Small intestine (tissue), 7 donors: ENCODE measurements at regions not wholly inside any gene's neighbourhood (a gene's known extent, or its start where the extent isn't known, plus 50 kb on each side); places are given as distances from the start of the nearest gene placed in this dataset.
"Not testable (repeated sequence)": the region's sequence is repeated elsewhere in the genome, so short reads cannot be mapped to it uniquely, and the experiment has no call there.

Experiments
- DNase-seq, 2 donors: peaks; one replicate each; pipeline versions ENCODE4 v3.0.0 to v3.0.0-alpha.2; 2013
- FAIRE-seq: peaks from 2 replicates; lab custom pipeline; 2012; peaks lifted over from hg19 to GRCh38; lab: Jason Lieb, UNC
- H3K27ac ChIP-seq, 3 donors: one replicate each; pipeline ENCODE4 v1.5.1; 2013; ENCODE audit warnings: low read length in 2 of 3, mild to moderate bottlenecking in 2 of 3, control low read depth in 1 of 3, inconsistent platforms in 1 of 3, low read depth in 1 of 3, moderate library complexity in 1 of 3
- H3K27me3 ChIP-seq, 3 donors: one replicate each; pipeline ENCODE4 v1.6.1; 2013; ENCODE audit warnings: low read length in 3 of 3, inconsistent platforms in 1 of 3; ENCODE audit not compliant: control insufficient read depth in 3 of 3, insufficient read depth in 3 of 3
- H3K36me3 ChIP-seq, 3 donors: one replicate each; pipeline ENCODE4 v1.6.1; 2013; ENCODE audit warnings: low read length in 3 of 3, inconsistent platforms in 1 of 3, low read depth in 1 of 3, mild to moderate bottlenecking in 1 of 3, moderate library complexity in 1 of 3; ENCODE audit not compliant: control insufficient read depth in 3 of 3, insufficient read depth in 2 of 3
- H3K4me1 ChIP-seq, 3 donors: one replicate each; pipeline ENCODE4 v1.6.1; 2013; ENCODE audit warnings: low read length in 2 of 3, inconsistent platforms in 1 of 3, low read depth in 1 of 3, mild to moderate bottlenecking in 1 of 3, moderate library complexity in 1 of 3; ENCODE audit not compliant: control insufficient read depth in 3 of 3, insufficient read depth in 2 of 3
- H3K4me3 ChIP-seq, 3 donors: one replicate each; pipeline ENCODE4 v1.5.1; 2013; ENCODE audit warnings: low read length in 3 of 3, control low read depth in 1 of 3, inconsistent platforms in 1 of 3, low read depth in 1 of 3, mild to moderate bottlenecking in 1 of 3, moderate library complexity in 1 of 3
- H3K9me3 ChIP-seq, 2 donors: one replicate each; pipeline ENCODE4 v1.6.1; 2013; ENCODE audit warnings: low read depth in 1 of 2, low read length in 1 of 2; ENCODE audit not compliant: control insufficient read depth in 2 of 2, insufficient read depth in 1 of 2
- WGBS, 3 donors: extraction: QIAGEN DNeasy Blood & Tissue Kit; methylation state at CpG; one replicate each; pipeline ENCODE4 v1.1.7; 2013; 5-methylcytosine and 5-hydroxymethylcytosine counted together
- donor health status: healthy with polysubstance abuse.
- donor health status: control.
- donor health status: control.
- donor health status: Bipolar disorder and iron deficiency.
- donor health status: healthy.

DNA sequence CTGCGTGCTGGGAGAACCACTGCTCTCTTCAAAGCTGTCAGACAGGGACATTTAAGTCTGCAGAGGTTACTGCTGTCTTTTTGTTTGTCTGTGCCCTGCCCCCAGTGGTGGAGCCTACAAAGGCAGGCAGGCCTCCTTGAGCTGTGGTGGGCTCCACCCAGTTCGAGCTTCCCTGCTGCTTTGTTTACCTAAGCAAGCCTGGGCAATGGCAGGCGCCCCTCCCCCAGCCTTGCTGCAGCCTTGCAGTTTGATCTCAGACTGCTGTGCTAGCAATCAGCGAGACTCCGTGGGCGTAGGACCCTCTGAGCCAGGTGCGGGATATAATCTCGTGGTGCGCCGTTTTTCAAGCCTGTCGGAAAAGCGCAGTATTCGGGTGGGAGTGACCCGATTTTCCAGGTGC lies 837.0 kb downstream of the EPHA3 start:
- 77 to 90% (median 82%) methylated on average over 6 to 14 of the region's 14 CpGs for WGBS, 3 donors

GRCh38 chr3:89946884-89947283 lies 839.5 kb downstream of the EPHA3 start:
- Histone ChIP-seq H3K9me3 (peaks cover 0 to 4% of the 10 kb centered on the region in 2 donors), H3K36me3 (no peaks in the 10 kb centered on the region), H3K27me3 (no peaks in the 10 kb centered on the region), H3K4me1 (peaks cover 0 to 5% (median 0%) of the 10 kb centered on the region in 3 donors), H3K4me3 (no peak overlapping the region), H3K27ac (no peak overlapping the region)
- DNase-seq (peak in 1 of 2 donors; percentile 87), FAIRE-seq (no peak)
- 8 to 49% (median 14%) methylated on average over 1 of the region's 1 CpG for WGBS, 3 donors

More for the DNA sequence above, 837.0 kb downstream of the EPHA3 start:
- not testable (repeated sequence) for H3K36me3 ChIP-seq, H3K4me3 ChIP-seq, H3K27me3 ChIP-seq, FAIRE-seq, DNase-seq, H3K4me1 ChIP-seq, H3K9me3 ChIP-seq, H3K27ac ChIP-seq

DNA sequence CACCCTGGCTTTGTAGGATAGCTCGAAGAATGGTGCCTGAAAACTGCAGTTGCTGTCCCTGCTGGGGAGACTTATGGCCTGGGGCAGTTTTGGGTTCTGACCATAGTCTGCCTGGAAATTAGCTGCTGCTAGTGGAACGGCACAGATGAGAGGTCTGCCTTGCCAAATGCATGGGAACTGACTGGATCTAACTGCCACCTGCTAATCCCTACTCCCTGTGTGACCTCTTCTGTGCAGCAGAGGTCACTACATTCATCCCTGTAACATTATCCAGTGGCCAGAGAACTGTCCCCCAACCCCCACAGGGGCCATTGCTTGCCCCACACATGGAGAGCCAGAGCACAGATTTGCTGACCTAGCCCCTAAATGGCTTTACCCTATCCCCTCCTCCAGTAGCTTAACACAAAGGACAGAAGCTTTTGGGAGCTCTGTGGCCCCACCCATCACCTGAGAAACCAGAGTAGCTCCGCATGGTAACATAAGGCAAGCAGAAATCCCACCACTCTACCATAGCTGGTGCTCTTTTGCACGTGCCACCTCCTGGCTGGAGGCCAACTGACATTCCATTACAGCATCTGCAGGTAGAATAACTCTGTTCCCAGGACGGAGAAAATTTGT lies 840.0 kb downstream of the EPHA3 start:
- H3K4me1 ChIP-seq = peaks cover 0 to 5% (median 0%) of the 10 kb centered on the region in 3 donors
- no peak overlapping the region for H3K4me3 ChIP-seq
- DNase-seq = peak in 1 of 2 donors; percentile 11
- no peaks in the 10 kb centered on the region for H3K36me3 ChIP-seq
- 46 to 74% (median 53%) methylated on average over 5 of the region's 5 CpGs for WGBS, 3 donors
- no peak for FAIRE-seq
- H3K9me3 ChIP-seq = peaks cover 0 to 4% of the 10 kb centered on the region in 2 donors
- H3K27ac ChIP-seq = no peak overlapping the region
- H3K27me3 ChIP-seq = no peaks in the 10 kb centered on the region

DNA sequence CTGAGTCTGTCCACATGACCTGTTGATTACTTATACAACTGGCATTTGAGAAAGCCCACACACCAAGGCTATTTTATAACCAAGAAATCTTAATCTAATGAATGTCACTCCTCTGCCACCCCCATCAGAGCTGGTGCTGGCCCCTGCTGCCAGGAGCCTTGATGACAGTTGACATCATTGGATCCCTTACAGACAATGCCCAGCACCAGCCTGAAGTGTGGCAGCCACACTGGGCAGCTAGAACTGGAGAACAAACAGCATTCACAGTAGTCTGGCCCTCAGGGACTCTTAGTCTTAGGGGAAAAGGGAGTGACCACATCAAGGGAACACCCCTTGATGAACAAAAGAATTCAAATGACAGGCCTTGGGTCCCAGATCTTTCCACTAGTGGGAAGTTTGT lies 840.6 kb downstream of the EPHA3 start:
- Histone ChIP-seq H3K36me3 (no peaks in the 10 kb centered on the region), H3K4me1 (peaks cover 0 to 5% (median 0%) of the 10 kb centered on the region in 3 donors), H3K4me3 (no peak overlapping the region), H3K27me3 (no peaks in the 10 kb centered on the region), H3K9me3 (peaks cover 0 to 4% of the 10 kb centered on the region in 2 donors), H3K27ac (no peak overlapping the region)
- FAIRE-seq = no peak
- DNase-seq = no peak

DNA sequence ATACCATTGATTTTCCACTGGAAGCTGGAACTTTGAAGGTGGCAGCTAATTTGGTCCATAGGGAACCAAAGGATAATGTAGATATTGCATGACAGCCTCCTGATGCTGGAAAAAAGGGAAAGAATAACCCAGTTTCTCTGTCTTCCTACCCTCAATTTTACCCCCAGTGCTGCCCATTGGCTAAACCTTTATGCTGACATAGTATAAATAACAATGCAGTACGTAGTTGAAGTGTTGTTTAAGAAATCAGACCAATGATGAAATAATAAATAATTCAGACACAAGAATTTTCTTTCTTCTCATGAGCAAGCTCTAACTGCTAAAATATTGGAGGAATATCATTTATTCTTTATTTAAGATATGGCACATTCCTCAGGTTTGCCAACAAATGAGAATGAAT lies 843.4 kb downstream of the EPHA3 start:
- FAIRE-seq = no peak
- peaks cover 0 to 5% (median 0%) of the 10 kb centered on the region in 3 donors for H3K4me1 ChIP-seq
- no peaks in the 10 kb centered on the region for H3K36me3 ChIP-seq
- H3K27me3 ChIP-seq = no peaks in the 10 kb centered on the region
- DNase-seq = no peak
- H3K9me3 ChIP-seq = peaks cover 0 to 4% of the 10 kb centered on the region in 2 donors
- H3K27ac ChIP-seq = no peak overlapping the region
- WGBS, 3 donors = 58 to 85% (median 59%) methylated on average over 1 of the region's 1 CpG
- no peak overlapping the region for H3K4me3 ChIP-seq

GRCh38 chr3:89954137-89954536 lies 846.7 kb downstream of the EPHA3 start:
- WGBS, 3 donors = 75 to 86% (median 77%) methylated on average over 3 of the region's 3 CpGs
- Histone ChIP-seq H3K4me3 (no peak overlapping the region), H3K9me3 (no peaks in the 10 kb centered on the region), H3K36me3 (no peaks in the 10 kb centered on the region), H3K4me1 (no peaks in the 10 kb centered on the region), H3K27me3 (no peaks in the 10 kb centered on the region), H3K27ac (no peak overlapping the region)
- peak in 1 of 2 donors; percentile 17 for DNase-seq
- no peak for FAIRE-seq

DNA sequence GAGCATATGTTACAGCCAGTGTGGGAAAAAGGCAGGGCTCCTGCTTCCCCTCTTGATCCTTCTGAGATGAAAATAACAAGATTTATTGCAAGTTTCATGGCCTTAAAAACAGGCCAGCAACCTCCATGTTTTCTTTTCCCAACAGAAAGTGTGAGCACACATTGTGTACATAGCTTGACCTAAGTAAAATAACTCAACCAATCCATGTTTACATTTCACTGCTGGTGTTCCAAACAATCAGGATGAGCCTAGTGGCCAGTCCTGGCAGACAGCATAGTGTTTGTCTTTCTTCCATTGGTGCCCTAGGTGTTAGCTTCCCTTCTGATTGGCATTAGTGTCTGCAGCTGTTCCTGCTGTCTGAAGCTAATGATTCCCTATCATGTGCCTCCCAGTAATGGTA lies 847.7 kb downstream of the EPHA3 start:
- Histone ChIP-seq H3K36me3 (no peaks in the 10 kb centered on the region), H3K9me3 (no peaks in the 10 kb centered on the region), H3K4me1 (no peaks in the 10 kb centered on the region), H3K27ac (no peak overlapping the region), H3K4me3 (no peak overlapping the region), H3K27me3 (no peaks in the 10 kb centered on the region)
- DNase-seq (no peak), FAIRE-seq (no peak)

DNA sequence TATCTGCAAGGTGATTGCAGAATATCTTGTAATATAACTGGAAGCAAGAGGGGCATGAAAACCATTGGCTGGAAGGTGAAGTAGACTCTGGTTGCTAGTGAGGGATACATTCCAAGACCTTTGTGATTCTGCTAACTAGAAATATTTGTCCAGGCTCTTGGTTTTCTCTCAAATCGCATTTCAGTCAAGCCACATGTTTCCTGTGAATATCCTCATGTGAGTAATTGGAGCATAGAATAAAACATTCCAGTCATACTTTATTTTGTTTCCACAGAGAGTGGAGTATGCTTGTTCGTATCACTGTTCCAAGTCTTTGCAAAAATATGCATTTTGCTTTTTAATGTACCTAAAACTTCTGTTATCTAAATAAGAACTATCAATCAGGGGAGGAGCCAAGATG lies 850.0 kb downstream of the EPHA3 start:
- no peaks in the 10 kb centered on the region for H3K36me3 ChIP-seq
- H3K4me1 ChIP-seq = no peaks in the 10 kb centered on the region
- no peaks in the 10 kb centered on the region for H3K9me3 ChIP-seq
- H3K27me3 ChIP-seq = no peaks in the 10 kb centered on the region
- FAIRE-seq (no peak), DNase-seq (no peak)
- WGBS, 3 donors = 54 to 81% (median 79%) methylated on average over 2 of the region's 2 CpGs
- no peak overlapping the region for H3K4me3 ChIP-seq
- no peak overlapping the region for H3K27ac ChIP-seq

DNA sequence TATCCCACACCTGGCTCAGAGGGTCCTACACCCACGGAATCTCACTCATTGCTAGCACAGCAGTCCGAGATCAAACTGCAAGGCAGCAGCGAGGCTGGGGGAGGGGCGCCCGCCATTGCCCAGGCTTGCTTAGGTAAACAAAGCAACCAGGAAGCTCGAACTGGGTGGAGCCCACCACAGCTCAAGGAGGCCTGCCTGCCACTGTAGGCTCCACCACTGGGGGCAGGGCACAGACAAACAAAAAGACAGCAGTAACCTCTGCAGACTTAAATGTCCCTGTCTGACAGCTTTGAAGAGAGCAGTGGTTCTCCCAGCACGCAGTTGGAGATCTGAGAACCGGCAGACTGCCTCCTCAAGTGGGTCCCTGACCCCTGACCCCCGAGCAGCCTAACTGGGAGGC lies 850.7 kb downstream of the EPHA3 start:
- DNase-seq, H3K27ac ChIP-seq, H3K36me3 ChIP-seq, H3K9me3 ChIP-seq, H3K4me3 ChIP-seq, H3K4me1 ChIP-seq, FAIRE-seq, H3K27me3 ChIP-seq: not testable (repeated sequence)
- WGBS, 3 donors = 53 to 64% (median 61%) methylated on average over 5 to 9 of the region's 9 CpGs
